H54 (cell line): ENCODE measurements at regions not wholly inside any gene's neighbourhood (a gene's known extent, or its start where the extent isn't known, plus 50 kb on each side); places are given as distances from the start of the nearest gene placed in this dataset.

Source experiments
- DNase-seq: peaks from one replicate; pipeline ENCODE4 v3.0.0; 2011; ENCODE audit warnings: low spot score, mixed read lengths; ENCODE audit not compliant: insufficient read length
- FAIRE-seq: peaks from 3 replicates; lab custom pipeline; 2011; peaks lifted over from hg19 to GRCh38; lab: Jason Lieb, UNC
- POLR2A ChIP-seq: IDR thresholded peaks from 2 replicates; pipeline ENCODE4 v1.6.1; 2011; ENCODE audit warnings: low read depth, mild to moderate bottlenecking, low read length

- FAIRE-seq (peak; percentile 93), DNase-seq (no peak)
- no peak for TF ChIP-seq POLR2A
These were observed 710.0 kb upstream of the ARGLU1 start for GRCh38 chr13:107277911-107278310.

- DNase-seq (no peak), FAIRE-seq (no peak)
- TF ChIP-seq POLR2A, result no peak
These were observed 709.0 kb upstream of the ARGLU1 start for GRCh38 chr13:107276936-107277335.

- TF ChIP-seq POLR2A, result no peak
- DNase-seq, result no peak
- FAIRE-seq, result peak; percentile 80
These were observed 708.1 kb upstream of the ARGLU1 start for GRCh38 chr13:107275945-107276614.

GRCh38 chr13:107275312-107275711, 707.4 kb upstream of the ARGLU1 start:
- DNase-seq, result no peak
- no peak for TF ChIP-seq POLR2A
- FAIRE-seq, result peak; percentile 50

- no peak for TF ChIP-seq POLR2A
- FAIRE-seq (peak; percentile 100), DNase-seq (peak; percentile 59)
These were observed 703.3 kb upstream of the ARGLU1 start for GRCh38 chr13:107271227-107271626.

- FAIRE-seq (peak; percentile 94), DNase-seq (no peak)
These were observed 698.7 kb upstream of the ARGLU1 start for GRCh38 chr13:107266657-107267056.

GRCh38 chr13:107258599-107259187, 690.8 kb upstream of the ARGLU1 start:
- FAIRE-seq, result peak; percentile 98
- DNase-seq, result no peak
- TF ChIP-seq POLR2A, result no peak

More at GRCh38 chr13:107266657-107267056, 698.7 kb upstream of the ARGLU1 start:
- TF ChIP-seq POLR2A, result no peak

- DNase-seq, result no peak
- peak; percentile 77 for FAIRE-seq
- no peak for TF ChIP-seq POLR2A
These were observed 686.5 kb upstream of the ARGLU1 start for GRCh38 chr13:107254392-107254791.

- FAIRE-seq, result no peak
These were observed 684.5 kb upstream of the ARGLU1 start for GRCh38 chr13:107252428-107252827.

GRCh38 chr13:107252021-107252420, 684.1 kb upstream of the ARGLU1 start:
- FAIRE-seq (no peak), DNase-seq (no peak)
- no peak for TF ChIP-seq POLR2A

More at GRCh38 chr13:107252428-107252827, 684.5 kb upstream of the ARGLU1 start:
- DNase-seq, result no peak
- no peak for TF ChIP-seq POLR2A

GRCh38 chr13:107251341-107251740, 683.4 kb upstream of the ARGLU1 start:
- no peak for TF ChIP-seq POLR2A
- DNase-seq (no peak), FAIRE-seq (no peak)

GRCh38 chr13:107250628-107251027, 682.7 kb upstream of the ARGLU1 start:
- no peak for DNase-seq
- FAIRE-seq, result peak; percentile 96
- no peak for TF ChIP-seq POLR2A

- no peak for DNase-seq
- FAIRE-seq, result peak; percentile 58
These were observed 676.3 kb upstream of the ARGLU1 start for GRCh38 chr13:107244241-107244640.

GRCh38 chr13:107242138-107242537, 674.2 kb upstream of the ARGLU1 start:
- FAIRE-seq, result peak; percentile 6

More at GRCh38 chr13:107244241-107244640, 676.3 kb upstream of the ARGLU1 start:
- no peak for TF ChIP-seq POLR2A

GRCh38 chr13:107241381-107241780, 673.4 kb upstream of the ARGLU1 start:
- FAIRE-seq (peak; percentile 33), DNase-seq (no peak)
- TF ChIP-seq POLR2A, result no peak

More at GRCh38 chr13:107242138-107242537, 674.2 kb upstream of the ARGLU1 start:
- DNase-seq, result no peak
- TF ChIP-seq POLR2A, result no peak

- no peak for TF ChIP-seq POLR2A
- FAIRE-seq (peak; percentile 43), DNase-seq (no peak)
These were observed 671.3 kb upstream of the ARGLU1 start for GRCh38 chr13:107239213-107239612.
